Mucosa of descending colon (tissue), 3 donors: ENCODE measurements at regions not wholly inside any gene's neighbourhood (a gene's known extent, or its start where the extent isn't known, plus 50 kb on each side); places are given as distances from the start of the nearest gene placed in this dataset.
A peak's percentile ranks its signal among the peaks of the same experiment; 100 is the strongest.

Experiments used
- ATAC-seq: fragments of 200-7000 bp; cut with Tn5 transposase; one replicate; pipeline ENCODE4 v1.9.1; 2020; ENCODE audit warnings: mild to moderate bottlenecking, moderate library complexity
- DNase-seq, 3 donors: peaks; one replicate each; pipeline ENCODE4 v3.0.0-alpha.2; 2020
- H3K36me3 ChIP-seq: fragments of 200-600 bp; one replicate; pipeline ENCODE4 v1.8.0; 2021; ENCODE audit warnings: low read depth, mild to moderate bottlenecking
- H3K4me1 ChIP-seq: fragments of 200-600 bp; one replicate; pipeline ENCODE4 v1.8.0; 2021; ENCODE audit warnings: low read depth, mild to moderate bottlenecking
- H3K4me3 ChIP-seq: fragments of 200-600 bp; one replicate; pipeline ENCODE4 v1.8.0; 2021; ENCODE audit warnings: mild to moderate bottlenecking
- H3K9me3 ChIP-seq: fragments of 200-600 bp; one replicate; pipeline ENCODE4 v1.8.0; 2021; ENCODE audit warnings: mild to moderate bottlenecking
- intact Hi-C, 2 donors: fragments of 100-400 bp; cut with DNase I in 1 of 2; cut with micrococcal nuclease in 1 of 2; formaldehyde crosslinking; loops; one replicate each; pipeline versions ENCODE4 v1.11.0 to v1.11.1; 2022; cut with DNase I, micrococcal nuclease
- TF ChIP-seq, protein P1 (sequence below): fragments of 200-600 bp; IDR thresholded peaks from one replicate; pipeline ENCODE4 v1.8.0; 2022; ENCODE audit warnings: antibody characterized with exemption, mild to moderate bottlenecking
- donor health status: DM: no; HTN: no; CAD: no; lungs with moderate emphysema.
- donor health status: DM: no; HTN: no; CAD: no.
- donor health status: DM: no; HTN: yes; CAD: no.

GRCh38 chr1:59238333-59238934, 58.5 kb upstream of the FGGY start:
- intact Hi-C loops, result no loop called here
- Histone ChIP-seq H3K4me1 (no peaks in the 10 kb centered on the region), H3K4me3 (no peak overlapping the region), H3K9me3 (no peaks in the 10 kb centered on the region), H3K36me3 (no peaks in the 10 kb centered on the region)
- DNase-seq, result no peak
- no peak for ATAC-seq
- TF ChIP-seq, protein P1, sequence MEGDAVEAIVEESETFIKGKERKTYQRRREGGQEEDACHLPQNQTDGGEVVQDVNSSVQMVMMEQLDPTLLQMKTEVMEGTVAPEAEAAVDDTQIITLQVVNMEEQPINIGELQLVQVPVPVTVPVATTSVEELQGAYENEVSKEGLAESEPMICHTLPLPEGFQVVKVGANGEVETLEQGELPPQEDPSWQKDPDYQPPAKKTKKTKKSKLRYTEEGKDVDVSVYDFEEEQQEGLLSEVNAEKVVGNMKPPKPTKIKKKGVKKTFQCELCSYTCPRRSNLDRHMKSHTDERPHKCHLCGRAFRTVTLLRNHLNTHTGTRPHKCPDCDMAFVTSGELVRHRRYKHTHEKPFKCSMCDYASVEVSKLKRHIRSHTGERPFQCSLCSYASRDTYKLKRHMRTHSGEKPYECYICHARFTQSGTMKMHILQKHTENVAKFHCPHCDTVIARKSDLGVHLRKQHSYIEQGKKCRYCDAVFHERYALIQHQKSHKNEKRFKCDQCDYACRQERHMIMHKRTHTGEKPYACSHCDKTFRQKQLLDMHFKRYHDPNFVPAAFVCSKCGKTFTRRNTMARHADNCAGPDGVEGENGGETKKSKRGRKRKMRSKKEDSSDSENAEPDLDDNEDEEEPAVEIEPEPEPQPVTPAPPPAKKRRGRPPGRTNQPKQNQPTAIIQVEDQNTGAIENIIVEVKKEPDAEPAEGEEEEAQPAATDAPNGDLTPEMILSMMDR, result no peak

GRCh38 chr1:59238993-59239392, 57.9 kb upstream of the FGGY start:
- intact Hi-C loops, result no loop called here
- TF ChIP-seq, protein P1, result no peak

DNA sequence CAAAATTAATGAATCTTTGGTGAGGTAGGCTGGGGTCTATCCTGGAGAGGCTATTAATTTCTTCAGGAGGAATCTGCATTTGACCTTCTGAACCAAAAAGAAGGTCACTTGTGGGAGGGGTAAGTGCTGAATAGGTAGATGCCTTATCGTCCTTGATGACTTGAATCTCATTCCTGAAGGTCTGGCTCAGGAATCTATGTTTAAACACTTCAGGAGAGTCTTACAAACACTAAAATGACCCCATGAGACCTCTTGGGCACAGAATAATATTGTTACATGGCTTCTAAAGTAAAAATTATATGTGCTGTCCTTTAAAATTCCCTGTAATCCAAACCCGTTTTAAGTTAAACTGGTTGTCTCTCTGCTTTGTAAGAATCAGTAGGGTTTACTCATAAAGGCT, 55.0 kb upstream of the FGGY start:
- H3K4me3 ChIP-seq, result no peak overlapping the region
- ATAC-seq, result no peak
- intact Hi-C loops, result no loop called here
- DNase-seq, result no peak
- no peaks in the 10 kb centered on the region for H3K4me1 ChIP-seq
- no peaks in the 10 kb centered on the region for H3K36me3 ChIP-seq
- H3K9me3 ChIP-seq, result peaks cover 4% of the 10 kb centered on the region
- TF ChIP-seq, protein P1, result no peak

More at GRCh38 chr1:59238993-59239392, 57.9 kb upstream of the FGGY start:
- no peaks in the 10 kb centered on the region for H3K36me3 ChIP-seq
- H3K4me3 ChIP-seq, result no peak overlapping the region
- H3K9me3 ChIP-seq, result no peaks in the 10 kb centered on the region
- peak in 1 of 3 donors; percentile 19 for DNase-seq
- H3K4me1 ChIP-seq, result no peaks in the 10 kb centered on the region
- ATAC-seq, result peak; percentile 74

DNA sequence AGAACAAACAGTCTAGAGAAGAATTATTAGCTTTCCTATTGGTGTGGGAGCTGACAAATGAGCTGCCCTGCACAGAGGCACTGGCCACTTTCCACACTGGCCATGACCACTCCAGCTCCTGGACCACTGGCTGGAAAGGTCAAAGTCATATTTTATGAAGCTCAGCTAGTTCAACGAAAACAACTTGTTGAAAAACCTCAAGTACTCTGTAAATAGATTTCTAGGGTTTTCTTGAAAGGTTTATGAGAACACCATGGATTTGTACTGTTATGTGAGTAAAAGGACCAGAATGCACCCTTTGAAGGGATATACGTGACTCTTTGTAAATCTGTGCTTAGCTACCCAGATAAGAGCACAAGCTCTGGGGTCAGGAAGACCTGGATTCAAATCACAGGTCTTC, 54.5 kb upstream of the FGGY start:
- TF ChIP-seq, protein P1, result no peak
- H3K36me3 ChIP-seq, result no peaks in the 10 kb centered on the region
- no peak overlapping the region for H3K4me3 ChIP-seq
- DNase-seq (no peak), ATAC-seq (no peak)
- H3K4me1 ChIP-seq, result no peaks in the 10 kb centered on the region
- H3K9me3 ChIP-seq, result peaks cover 6% of the 10 kb centered on the region
- intact Hi-C loops, result no loop called here

- ATAC-seq, result no peak
- no peaks in the 10 kb centered on the region for H3K36me3 ChIP-seq
- H3K9me3 ChIP-seq, result peaks cover 6% of the 10 kb centered on the region
- TF ChIP-seq, protein P1, result no peak
- no peak for DNase-seq
- H3K4me3 ChIP-seq, result no peak overlapping the region
- H3K4me1 ChIP-seq, result no peaks in the 10 kb centered on the region
- intact Hi-C loops, result no loop called here
Observed at GRCh38 chr1:59243550-59243949, 53.3 kb upstream of the FGGY start.

DNA sequence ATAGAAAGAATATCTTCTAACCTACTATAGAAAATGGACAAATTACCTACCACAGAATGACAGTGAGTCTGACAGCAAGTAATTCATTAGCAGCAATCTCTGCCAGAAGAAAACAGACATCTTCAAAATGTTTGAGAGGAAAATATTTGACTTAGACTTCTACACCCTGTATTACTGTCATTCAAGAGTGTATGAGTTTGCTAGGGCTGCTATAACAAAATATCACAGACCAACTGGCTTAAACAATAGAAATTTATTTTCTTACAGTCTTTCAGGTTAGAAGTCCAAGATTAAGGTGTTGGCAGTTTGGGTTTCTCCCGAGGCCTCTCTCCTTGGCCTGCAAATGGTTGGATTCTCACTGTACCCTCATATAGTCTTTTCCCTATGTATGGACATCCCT, 52.9 kb upstream of the FGGY start:
- no peaks in the 10 kb centered on the region for H3K4me1 ChIP-seq
- no peak overlapping the region for H3K4me3 ChIP-seq
- ATAC-seq (no peak), DNase-seq (no peak)
- H3K36me3 ChIP-seq, result no peaks in the 10 kb centered on the region
- H3K9me3 ChIP-seq, result peaks cover 6% of the 10 kb centered on the region
- TF ChIP-seq, protein P1, result no peak
- intact Hi-C loops, result no loop called here
